ENCODE measurements at regions not wholly inside any gene's neighbourhood (a gene's known extent, or its start where the extent isn't known, plus 50 kb on each side); places are given as distances from the start of the nearest gene placed in this dataset.

GRCh38 chrX:68897118-68897945, 68.5 kb downstream of the EFNB1 start:
- Histone ChIP-seq H3K27ac (ENCODE audit: insufficient read depth, low read length) (no peak overlapping the region), H3K4me1 (ENCODE audit: control insufficient read depth, extremely low read depth, insufficient read depth, low read length) (peaks cover 2% of the 10 kb centered on the region)

DNA sequence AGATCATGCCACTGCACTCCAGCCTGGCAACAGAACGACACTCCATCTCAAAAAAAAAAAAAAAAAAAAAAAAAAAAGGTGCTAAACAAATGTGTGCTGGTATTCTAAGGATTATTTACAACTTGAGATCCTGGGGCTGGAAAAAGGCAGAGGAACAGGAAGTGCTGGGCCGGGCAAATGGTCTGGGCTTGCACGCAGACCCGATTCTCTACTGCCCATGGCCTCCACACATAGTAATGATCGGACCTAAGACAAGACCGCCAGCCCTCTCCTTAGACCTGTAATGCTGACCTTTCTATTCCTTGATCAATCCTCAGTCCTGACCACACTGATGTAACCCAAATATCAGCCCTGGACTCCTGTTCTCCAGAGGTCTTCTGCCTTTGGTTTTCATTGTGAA, 67.8 kb downstream of the EFNB1 start:
- no peaks in the 10 kb centered on the region for H3K36me3 ChIP-seq (ENCODE audit: control insufficient read depth, insufficient read depth, low read length)
- peaks cover 2% of the 10 kb centered on the region for H3K4me1 ChIP-seq (ENCODE audit: control insufficient read depth, extremely low read depth, insufficient read depth, low read length)
- DNase-seq (ENCODE audit: low read depth in 2 of 2), result no peak
- H3K4me2 ChIP-seq (ENCODE audit: extremely low read depth, insufficient read depth, low read length), result no peak overlapping the region
- no peaks in the 10 kb centered on the region for H4K20me1 ChIP-seq (ENCODE audit: control insufficient read depth, extremely low read depth, insufficient read depth, low read length)
- no peak overlapping the region for H3K9ac ChIP-seq (ENCODE audit: insufficient read depth, low read length)
- no peak overlapping the region for H2AFZ ChIP-seq (ENCODE audit: low read length)
- no peaks in the 10 kb centered on the region for H3K27me3 ChIP-seq (ENCODE audit: control insufficient read depth, insufficient read depth, low read length)
- no peak overlapping the region for H3K4me3 ChIP-seq (replicated peaks in 1 of 4; ENCODE audit: control extremely low read depth in 1 of 4, insufficient read depth in 1 of 4, low read depth in 3 of 4, low read length in 4 of 4)
- no peaks in the 10 kb centered on the region for H3K79me2 ChIP-seq (ENCODE audit: control insufficient read depth, insufficient read depth, low read length)
- no peaks in the 10 kb centered on the region for H3K9me3 ChIP-seq (ENCODE audit: control insufficient read depth, insufficient read depth, low read depth, low read length)
- H3K27ac ChIP-seq (ENCODE audit: insufficient read depth, low read length), result no peak overlapping the region
- no peak for TF ChIP-seq EZH2 (IDR thresholded peaks at IDR 0.05; ENCODE audit: low read length, missing control alignments)
- TF ChIP-seq CTCF (conservative IDR thresholded peaks at IDR 0.05 in 1 of 2, IDR thresholded peaks at IDR 0.05 in 1 of 2; ENCODE audit: low read depth in 1 of 2, low read length in 2 of 2), result no peak

More at GRCh38 chrX:68897118-68897945, 68.5 kb downstream of the EFNB1 start:
- Histone ChIP-seq H3K9ac (ENCODE audit: insufficient read depth, low read length) (no peak overlapping the region), H4K20me1 (ENCODE audit: control insufficient read depth, extremely low read depth, insufficient read depth, low read length) (no peaks in the 10 kb centered on the region), H3K9me3 (ENCODE audit: control insufficient read depth, insufficient read depth, low read depth, low read length) (no peaks in the 10 kb centered on the region), H3K27me3 (ENCODE audit: control insufficient read depth, insufficient read depth, low read length) (no peaks in the 10 kb centered on the region), H3K4me2 (ENCODE audit: extremely low read depth, insufficient read depth, low read length) (no peak overlapping the region), H3K4me3 (replicated peaks in 1 of 4; ENCODE audit: control extremely low read depth in 1 of 4, insufficient read depth in 1 of 4, low read depth in 3 of 4, low read length in 4 of 4) (no peak overlapping the region), H2AFZ (ENCODE audit: low read length) (no peak overlapping the region), H3K36me3 (ENCODE audit: control insufficient read depth, insufficient read depth, low read length) (no peaks in the 10 kb centered on the region), H3K79me2 (ENCODE audit: control insufficient read depth, insufficient read depth, low read length) (no peaks in the 10 kb centered on the region)
- DNase-seq (ENCODE audit: low read depth in 2 of 2), result no peak
- TF ChIP-seq CTCF (conservative IDR thresholded peaks at IDR 0.05 in 1 of 2, IDR thresholded peaks at IDR 0.05 in 1 of 2; ENCODE audit: low read depth in 1 of 2, low read length in 2 of 2), result no peak
- no peak for TF ChIP-seq EZH2 (IDR thresholded peaks at IDR 0.05; ENCODE audit: low read length, missing control alignments)

- H3K27ac ChIP-seq (ENCODE audit: insufficient read depth, low read length), result no peak overlapping the region
These were observed 67.0 kb downstream of the EFNB1 start for GRCh38 chrX:68895778-68896177.

More at GRCh38 chrX:68895778-68896177, 67.0 kb downstream of the EFNB1 start:
- Histone ChIP-seq H3K4me2 (ENCODE audit: extremely low read depth, insufficient read depth, low read length) (no peak overlapping the region), H3K9ac (ENCODE audit: insufficient read depth, low read length) (no peak overlapping the region), H3K4me1 (ENCODE audit: control insufficient read depth, extremely low read depth, insufficient read depth, low read length) (peaks cover 2% of the 10 kb centered on the region), H3K27me3 (ENCODE audit: control insufficient read depth, insufficient read depth, low read length) (no peaks in the 10 kb centered on the region), H3K9me3 (ENCODE audit: control insufficient read depth, insufficient read depth, low read depth, low read length) (no peaks in the 10 kb centered on the region), H2AFZ (ENCODE audit: low read length) (no peak overlapping the region), H3K79me2 (ENCODE audit: control insufficient read depth, insufficient read depth, low read length) (no peaks in the 10 kb centered on the region), H3K36me3 (ENCODE audit: control insufficient read depth, insufficient read depth, low read length) (no peaks in the 10 kb centered on the region), H4K20me1 (ENCODE audit: control insufficient read depth, extremely low read depth, insufficient read depth, low read length) (no peaks in the 10 kb centered on the region), H3K4me3 (replicated peaks in 1 of 4; ENCODE audit: control extremely low read depth in 1 of 4, insufficient read depth in 1 of 4, low read depth in 3 of 4, low read length in 4 of 4) (no peak overlapping the region)
- DNase-seq (ENCODE audit: low read depth in 2 of 2), result no peak
- no peak for TF ChIP-seq EZH2 (IDR thresholded peaks at IDR 0.05; ENCODE audit: low read length, missing control alignments)
- TF ChIP-seq CTCF (conservative IDR thresholded peaks at IDR 0.05 in 1 of 2, IDR thresholded peaks at IDR 0.05 in 1 of 2; ENCODE audit: low read depth in 1 of 2, low read length in 2 of 2), result no peak
